ENCODE measurements at regions not wholly inside any gene's neighbourhood (a gene's known extent, or its start where the extent isn't known, plus 50 kb on each side); places are given as distances from the start of the nearest gene placed in this dataset.

DNA sequence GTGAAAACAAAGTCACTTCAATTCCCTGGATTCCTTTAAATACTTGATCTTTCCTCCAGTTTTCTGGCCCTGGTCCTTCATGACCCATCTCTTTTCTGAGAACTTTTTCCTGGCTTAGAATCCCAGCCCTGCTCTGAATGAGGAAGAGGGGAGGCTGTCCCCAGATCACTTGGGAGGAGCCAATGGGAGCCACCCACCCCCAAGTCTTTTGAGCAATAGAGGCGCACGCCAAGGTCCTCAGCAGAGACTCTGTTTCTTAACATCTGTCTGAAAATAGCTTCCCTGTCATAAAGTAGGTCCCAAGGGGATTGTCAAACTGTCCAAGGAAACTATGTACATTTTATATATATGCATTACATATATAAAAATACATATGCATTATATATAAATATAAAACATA, 126.8 kb downstream of the ADRA2A start:
- peak in 1 of 2 donors; percentile 14 for DNase-seq

DNA sequence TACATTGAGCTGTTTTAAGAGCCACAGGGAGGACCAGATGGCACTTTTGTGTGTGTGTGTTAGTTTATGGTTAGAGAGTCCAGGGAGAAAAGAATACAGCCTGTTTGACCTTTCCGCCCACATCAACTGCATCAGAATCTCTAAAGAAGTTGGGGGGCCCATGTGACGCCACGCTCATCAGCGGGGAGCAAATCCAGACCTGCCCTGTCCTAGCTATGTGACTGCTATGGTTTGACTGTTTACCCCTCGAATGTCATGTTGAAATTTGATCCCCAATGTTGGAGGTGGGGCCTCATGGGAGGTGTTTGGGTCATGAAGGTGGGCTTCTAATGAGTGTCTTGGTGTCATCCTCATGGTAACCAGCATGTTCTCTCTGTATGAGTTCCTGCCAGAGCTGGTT, 128.0 kb downstream of the ADRA2A start:
- DNase-seq, result no peak

DNA sequence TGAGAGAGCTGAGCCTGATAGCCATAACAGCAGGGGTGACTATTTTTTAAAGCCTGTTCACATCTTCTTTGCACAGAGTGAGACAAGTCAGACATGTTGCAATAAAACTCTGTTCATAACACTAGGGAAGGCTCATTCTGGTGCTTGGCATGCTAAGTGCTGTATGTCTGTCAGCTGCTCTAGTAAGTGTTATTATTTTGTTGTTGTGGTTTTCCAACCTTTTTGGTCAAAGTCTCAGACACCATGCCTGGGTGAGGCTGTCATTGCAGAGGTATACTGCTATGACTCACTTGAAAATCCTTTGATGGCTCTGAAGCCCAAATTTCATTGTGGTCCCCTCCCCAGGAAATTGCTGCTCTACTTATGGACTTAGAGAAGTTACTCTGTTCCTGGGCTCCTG, 129.7 kb downstream of the ADRA2A start:
- no peak for DNase-seq

DNA sequence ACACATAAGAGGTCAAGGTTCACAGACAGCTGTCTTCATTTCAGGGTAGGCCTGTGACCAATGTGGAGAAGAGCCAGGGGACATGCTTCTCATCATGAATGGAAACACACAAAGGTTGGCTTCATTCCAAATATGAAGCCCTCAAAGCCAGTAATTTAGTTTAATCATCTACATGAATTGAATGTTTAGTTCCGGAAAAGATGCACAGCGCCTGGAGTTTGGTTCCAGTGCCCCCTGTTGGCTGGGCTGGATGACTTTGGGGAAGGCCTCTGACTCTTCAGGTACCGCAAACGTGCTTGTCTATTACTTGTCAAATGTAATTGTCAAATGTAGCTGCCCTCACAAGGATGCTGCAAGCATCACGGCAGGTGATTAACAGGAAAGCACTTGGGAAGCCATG, 130.7 kb downstream of the ADRA2A start:
- peak in 1 of 2 donors; percentile 27 for DNase-seq

DNA sequence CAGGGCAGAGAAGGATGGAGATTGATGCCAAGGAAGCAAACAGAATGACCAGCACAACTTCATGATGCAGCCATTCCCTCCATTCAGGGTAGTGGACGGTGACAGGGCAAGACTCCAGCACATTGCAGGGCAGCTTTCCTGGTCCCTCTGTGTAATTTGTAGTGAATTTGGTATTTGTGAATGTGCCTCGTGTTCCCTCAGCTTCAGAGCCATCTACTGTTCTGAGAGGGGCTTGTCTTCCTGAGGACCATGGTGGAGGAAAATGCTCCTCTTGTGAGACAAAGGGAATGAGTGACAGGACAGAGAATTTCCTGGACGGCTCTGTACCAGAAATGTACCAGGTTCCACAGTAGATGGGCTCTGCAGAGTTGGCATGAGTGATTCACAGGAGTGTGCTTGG, 132.1 kb downstream of the ADRA2A start:
- no peak for DNase-seq

DNA sequence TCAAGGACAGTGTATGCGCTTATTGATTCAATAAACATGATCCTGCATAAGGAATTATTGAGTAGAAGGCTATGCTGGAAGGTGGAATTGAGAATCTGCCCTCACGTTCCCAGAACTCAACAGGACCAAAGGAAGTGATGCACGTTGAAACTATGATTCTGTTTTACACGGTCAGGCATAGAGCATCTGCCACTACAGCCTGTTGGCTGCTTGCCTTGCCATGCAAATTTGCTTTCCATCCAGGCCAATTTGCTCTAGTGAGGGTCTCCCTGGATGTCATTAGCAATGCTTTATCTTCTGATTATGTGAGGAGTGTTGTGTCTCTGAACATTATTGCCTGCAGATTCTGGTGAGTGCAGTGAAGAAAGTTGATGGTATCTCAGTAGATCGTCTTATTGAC, 132.9 kb downstream of the ADRA2A start:
- DNase-seq, result no peak

DNA sequence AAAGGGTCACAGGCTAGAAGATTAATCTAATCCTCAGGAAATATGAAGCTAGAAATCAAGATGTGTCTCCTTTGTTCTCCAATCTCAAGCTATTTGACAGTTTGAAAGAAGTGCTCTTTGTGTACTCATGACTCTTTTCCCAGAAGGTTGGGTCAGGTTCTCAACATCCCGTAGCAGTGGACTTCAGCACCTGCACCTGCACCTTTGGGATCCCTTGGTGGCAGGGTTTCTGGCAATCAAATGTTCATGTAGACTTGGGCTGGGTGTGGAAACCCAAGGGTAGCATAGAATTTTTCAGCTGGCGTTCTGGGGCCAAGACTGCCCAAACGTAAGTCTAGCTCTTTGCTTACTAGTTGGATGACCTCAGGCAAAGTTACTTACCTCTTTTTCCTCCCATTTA, 134.4 kb downstream of the ADRA2A start:
- DNase-seq, result no peak

DNA sequence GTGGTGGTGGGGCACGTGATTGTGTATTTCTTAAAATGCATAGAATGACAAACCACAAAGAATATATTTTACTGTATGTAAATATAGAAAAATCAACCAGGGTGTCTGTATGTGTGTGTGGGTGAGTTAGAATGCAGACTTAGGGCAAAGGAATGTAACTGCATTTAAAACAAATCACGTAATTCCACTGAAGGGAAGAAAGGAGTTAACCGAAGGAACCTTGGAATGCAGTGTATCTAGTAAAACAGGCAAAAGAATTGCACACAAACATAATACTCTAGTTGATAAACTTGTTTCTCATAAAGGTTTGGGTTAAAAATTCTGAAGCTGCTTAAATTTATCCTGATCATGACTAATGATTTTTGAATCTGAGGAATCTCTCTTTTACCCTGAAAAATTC, 134.9 kb downstream of the ADRA2A start:
- no peak for DNase-seq

DNA sequence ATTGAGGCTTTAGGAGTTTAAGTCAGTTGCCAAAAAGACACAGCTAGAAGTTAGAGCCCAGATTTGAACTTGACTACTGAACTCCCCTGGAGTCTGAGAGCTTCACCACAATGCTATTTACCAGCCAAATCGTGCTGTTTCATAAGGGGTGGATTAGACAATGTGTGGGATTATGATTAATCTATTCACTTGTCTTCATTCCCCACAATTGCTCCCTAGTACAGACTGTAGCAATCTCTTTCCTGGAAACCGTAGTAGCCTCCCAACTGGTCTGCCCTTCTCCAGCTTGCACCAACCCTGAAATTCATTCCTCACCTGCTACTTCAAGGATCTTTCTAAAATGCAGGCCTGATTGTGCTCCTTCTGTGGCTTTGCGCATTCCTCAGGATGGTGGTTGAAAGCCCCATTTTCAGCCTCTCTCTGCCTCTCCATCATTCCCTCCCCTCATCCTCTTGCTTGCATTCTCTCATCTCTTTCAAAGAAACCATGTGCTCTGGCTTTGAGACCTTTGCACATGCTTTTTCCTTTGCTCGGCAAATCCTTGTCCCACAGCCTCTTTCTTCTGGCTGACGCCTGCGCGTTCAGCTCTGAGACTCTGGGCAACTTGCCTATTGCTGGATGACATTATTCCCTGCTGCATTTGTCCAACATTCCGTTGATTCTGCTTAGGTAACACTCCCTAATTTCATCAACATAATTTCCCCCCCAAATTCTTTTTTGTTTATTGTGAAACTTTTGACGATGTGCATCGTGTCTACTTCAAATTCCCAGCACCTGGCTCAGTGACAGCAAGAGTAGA, 145.1 kb downstream of the ADRA2A start:
- no peak for DNase-seq

DNA sequence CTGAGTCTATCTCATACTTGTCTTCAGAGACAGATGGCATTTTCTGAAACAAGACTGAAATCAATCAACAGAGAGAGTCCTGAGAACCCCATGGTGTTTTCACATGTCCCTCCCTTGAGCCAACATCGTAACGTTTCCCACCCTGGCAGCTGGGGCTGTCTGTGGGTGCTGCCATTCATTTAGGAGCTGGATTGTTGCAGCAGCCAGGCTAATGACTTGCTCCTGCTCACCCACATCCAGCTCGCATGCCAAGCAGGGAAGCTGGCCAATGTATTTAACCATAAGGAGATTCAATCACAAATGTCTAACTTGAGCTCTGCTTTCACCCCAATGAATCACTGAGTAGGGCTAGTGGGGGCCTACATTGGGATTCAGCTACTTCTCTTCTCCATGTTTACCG, 146.1 kb downstream of the ADRA2A start:
- DNase-seq, result no peak

DNA sequence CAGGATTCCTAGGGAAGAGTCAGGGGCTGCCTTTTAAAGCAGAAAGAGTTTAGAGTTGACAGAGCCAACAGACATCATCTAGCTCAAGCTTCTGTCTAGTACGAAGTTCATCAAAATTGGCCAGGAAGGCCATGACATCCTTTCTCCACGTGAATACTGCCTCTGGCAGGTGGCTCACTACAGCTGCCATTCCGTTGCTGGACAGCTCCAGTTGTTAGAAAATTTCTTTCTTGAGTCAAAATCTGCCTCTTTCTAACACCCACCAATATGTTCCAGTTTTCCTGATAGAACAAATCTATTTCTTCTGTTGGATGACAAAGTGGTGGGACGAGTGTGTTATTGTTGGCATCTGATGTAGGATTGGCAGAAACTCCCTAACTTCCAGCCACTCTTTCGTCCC, 154.9 kb downstream of the ADRA2A start:
- no peak for DNase-seq

DNA sequence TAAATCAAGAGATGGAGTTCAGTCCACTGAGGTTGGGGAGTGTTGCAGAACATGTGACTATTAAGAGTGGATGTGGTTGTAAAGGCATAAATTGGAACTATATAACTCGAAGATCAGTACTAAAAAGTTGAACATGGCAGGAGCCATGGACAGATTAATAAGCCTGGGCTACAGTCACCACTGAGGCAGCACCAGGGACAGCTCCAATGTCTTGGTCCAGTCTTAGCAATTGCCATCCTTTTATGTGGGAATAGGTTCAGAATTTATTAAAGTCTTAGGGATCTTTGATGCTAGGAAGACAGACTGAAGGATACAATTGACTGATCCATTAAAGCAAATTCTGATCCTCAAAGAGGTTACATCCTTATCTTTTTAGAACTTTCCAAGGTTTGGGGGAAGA, 156.6 kb downstream of the ADRA2A start:
- DNase-seq, result no peak

DNA sequence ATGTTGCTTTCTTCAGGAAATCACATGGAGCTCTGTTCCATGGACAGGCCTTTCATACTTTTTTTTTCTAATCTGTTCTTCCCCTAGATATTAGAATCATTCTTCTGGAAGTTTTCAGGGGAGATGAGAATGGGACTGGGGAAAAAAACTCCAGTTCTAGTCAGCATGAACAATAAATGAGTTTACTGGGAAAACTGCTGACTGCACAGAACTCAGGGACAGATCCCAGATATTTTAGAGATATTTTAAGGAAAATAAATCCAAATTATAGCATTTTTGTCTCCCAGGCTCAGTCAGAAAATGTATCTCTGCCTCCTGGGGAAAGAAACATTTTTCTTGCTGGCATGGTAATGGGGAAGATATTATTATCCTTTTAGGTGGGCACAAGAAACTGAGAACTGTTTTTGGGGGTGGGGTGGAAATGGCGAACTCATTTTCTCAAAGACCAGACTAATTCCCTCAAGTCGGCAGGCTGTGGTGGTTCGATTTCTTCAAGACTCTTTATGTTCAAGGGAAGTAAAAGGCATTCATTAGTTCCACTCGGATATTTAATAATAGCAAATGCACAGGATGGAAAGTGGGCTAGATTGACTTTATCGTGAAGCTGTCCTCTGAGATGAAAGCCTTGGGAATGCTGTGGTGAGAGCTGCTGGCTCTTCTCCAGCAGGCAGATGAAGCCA, 157.5 kb downstream of the ADRA2A start:
- DNase-seq, result no peak

DNA sequence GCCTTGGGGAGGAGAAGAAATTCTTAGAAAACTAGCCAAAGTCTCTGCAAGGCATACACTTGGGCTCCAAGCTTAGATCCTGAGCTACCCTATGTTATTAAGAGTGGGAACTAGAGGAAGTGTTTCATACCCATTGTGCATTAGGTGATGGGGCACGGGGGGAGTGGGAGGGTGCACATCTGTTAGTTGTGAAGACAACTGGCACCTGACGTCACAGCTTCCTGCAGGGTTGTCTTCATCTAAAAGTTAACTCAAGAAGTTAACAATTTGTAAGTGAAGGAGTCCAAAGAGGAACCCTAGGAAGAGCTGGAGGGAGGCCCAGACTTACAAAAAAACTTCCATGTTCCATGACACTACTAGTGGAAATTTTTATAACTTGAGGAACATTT, 158.1 kb downstream of the ADRA2A start:
- DNase-seq, result no peak

DNA sequence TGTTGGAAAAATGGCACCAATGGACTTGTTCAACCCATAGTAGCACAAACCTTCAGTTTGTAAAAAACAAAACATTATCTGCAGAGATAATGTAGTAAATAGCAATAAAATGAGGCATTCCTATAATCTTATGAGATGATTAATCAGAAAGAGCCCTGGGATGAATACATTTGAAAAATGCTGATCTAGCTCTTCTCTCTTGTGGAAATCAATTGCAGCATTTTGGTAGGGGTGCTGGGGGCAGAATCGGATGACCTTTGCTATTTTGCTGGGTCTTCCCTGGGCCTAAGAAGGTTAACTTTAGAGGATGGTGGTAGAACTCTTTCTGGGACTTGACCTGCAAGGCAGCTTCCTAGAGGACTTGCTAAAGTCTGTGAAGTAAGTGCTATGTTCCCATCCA, 163.5 kb downstream of the ADRA2A start:
- no peak for DNase-seq

DNA sequence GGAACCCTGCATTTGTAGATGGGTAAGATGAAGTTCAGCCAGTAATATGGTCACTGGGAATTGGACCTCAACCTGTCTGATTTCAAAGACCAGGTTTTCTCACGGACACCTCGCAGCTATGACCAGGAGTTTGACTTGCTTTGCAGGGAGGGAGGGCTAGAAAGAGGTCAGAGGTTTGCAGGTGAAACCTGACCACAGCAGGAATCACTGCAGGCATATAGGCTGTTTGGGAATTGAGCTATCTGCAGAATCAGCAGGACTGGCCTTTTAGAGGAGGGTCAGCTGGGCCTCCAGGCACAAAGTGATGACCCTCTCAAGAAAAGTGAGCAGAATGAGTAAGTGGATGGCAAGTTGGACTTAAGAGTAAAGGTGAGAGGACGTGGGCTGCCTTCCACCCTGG, 166.3 kb downstream of the ADRA2A start:
- DNase-seq, result no peak

DNA sequence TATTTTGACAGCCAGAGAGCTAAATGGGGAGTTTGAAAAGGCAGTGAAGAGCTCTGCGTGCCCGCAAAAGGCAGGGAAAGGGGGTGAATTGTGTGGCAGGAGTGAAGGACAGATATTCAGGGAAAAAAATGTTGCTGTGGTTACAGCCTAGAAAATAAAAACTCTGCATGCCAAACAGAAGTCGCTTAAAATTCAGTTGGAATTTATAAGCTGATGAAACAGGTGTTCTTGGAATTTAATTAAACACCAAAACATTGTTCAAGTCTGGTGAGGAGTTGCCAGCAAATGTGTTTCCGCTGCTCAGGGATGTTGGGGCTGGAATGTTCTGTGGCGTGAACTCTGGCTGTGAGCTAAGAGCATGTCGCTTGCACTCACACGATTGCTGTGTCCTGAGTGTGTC, 169.3 kb downstream of the ADRA2A start:
- DNase-seq, result no peak

DNA sequence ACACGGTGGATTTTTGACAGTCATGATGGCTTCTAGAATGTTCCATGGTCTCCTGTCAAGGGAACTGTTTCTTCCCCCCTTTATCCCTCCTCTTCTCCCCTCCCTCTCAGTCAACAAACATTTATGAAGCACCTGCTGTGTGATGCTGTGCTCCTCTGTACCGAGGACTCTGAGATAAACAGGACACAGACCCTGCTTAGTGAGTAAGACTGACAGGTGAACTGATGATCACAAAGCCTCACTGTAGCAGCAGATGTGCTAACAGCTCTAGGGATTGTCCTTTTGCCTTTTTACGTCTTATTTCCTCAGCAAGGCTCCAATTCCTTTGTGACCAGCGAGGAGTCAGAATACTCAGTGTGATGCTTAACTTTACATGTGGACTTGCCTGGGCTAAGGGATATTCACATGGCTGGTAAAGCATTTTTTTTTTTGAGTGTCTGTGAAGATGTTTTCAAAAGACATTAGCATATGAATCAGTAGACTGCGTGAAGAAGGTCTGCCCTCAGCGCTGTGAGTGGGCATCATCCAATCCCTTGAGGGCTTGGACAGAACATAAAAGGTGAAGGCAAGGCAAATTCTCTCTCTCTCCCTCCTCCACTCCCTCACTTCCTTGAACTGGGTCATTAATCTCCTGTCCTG, 170.1 kb downstream of the ADRA2A start:
- no peak for DNase-seq

DNA sequence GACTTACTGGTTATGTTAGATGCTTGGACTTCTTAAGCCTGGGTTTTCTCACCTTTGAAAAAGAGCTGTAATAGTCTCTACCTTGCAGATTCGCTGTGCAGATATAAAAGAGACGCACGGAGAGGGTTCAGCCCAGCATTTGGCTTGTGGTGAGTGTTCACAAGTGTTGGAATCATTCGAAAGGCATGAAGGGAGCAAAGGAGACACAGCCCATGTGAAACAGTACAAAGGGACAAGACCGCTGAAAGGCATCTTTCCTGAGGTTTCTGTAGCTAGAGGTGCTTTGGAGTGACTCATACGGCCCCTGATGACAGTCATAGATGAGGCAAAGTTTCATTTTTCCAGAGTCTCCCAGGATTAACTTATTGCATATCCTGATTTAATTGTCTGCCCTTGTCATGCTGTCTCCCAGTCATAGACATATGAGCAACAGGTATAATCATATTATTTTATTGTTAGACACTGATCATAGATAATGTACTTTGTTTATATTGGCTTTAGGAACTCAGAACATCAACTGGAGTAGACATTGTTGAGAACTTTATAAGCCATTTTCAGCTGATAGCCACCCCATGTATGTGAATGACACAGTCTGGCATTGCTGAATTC, 171.1 kb downstream of the ADRA2A start:
- no peak for DNase-seq

DNA sequence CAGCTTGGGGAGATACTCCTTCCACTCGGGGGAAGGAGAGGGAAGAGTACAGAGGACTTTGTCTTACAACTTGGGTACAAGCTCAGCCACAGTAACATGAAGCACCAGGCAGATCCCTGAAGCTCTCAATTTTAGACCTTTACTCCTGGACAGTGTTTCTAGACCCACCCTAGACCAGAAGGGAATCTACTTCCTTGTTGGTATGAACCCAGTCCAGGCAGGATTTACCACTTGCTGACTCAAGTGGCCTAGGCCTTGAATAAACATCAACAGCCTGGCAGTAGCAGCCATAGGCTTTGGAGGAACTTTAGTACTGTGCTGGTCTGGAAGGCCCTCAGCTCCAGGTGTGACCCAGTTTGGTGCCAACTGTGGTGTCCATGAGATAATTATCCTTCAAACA, 173.1 kb downstream of the ADRA2A start:
- no peak for DNase-seq

DNA sequence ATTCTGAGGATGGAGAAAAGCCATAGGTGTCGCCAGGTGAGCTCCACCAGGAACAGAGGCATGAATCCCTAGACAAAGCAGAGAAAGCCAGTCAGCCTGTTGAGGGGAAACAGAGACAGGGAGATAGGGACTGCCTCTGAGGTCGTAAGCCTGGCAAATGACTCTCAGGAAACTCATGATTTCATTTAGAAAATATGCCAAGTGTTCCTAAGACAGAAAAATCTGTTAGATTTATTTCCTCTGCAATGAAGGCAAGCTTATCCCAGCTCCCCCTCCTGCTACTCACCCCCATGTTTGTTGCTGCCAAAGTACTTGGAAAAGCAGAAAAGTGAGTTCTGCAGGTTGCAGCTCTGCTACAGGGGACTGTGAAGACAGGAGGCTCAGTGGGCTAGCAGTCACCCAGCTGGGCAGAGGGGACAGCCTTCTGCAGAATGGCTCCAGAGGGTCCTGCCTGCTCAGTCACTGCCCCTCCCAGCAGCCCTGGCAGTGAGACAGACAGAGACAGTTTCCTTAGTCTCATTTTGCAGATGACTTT, 184.3 kb downstream of the ADRA2A start:
- no peak for DNase-seq

DNA sequence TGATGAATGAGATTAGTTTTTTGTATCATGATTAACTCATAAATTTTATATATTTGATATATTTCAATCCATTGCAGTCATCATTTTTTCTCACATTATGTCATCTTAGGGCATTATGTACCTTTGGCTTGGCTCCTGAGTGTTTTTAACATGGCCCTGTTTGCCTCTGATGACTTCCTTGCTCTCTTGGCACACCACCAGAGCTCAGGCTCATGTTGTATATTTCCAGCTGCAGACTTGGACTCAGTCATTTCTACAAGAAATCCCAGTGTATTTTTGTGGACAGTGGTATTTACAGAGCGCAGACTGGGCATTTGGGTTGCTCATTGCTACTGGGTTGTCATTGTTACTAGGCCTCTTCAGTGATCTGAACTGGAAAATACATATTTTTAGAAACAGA, 188.5 kb downstream of the ADRA2A start:
- DNase-seq, result no peak

DNA sequence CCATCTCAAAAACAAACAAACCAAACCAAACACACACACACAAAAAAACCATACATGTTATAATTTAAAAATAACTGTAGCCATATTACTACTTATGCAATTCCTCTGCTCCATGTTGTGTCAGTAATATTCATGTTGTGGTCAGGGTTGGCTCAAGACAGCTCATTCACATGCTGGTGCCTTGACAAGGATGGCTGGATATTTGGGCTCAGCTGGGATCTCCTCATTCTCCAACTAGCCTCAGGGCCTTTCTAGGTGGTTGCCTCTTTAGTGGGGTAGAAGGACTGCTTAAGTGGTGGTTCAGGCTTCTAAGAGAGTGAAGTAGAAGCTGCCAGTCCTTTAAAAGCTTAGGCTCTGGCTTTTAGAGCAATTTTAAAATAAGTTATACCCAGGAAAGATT, 189.3 kb downstream of the ADRA2A start:
- DNase-seq, result no peak

DNA sequence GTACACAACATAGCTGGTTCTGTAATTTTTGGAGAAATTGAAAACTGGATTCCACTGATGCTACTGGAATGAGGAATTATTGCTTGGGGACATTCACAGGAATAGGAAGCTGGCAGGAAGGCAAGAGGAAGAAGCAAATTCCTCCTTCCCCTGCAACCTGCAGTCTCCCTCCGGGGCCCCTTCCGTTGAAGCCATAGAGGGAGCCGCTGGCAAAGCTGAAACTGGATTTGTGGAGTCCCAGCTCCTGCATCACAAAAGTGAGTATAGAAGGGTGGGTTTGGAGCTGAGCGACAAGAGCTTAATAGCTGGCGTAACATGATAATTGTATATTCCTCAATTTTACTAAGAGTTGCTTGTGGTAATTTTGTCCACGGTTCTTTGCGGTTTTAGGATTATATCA, 190.8 kb downstream of the ADRA2A start:
- DNase-seq, result no peak
